HepG2 (cell line): ENCODE measurements at regions not wholly inside any gene's neighbourhood (a gene's known extent, or its start where the extent isn't known, plus 50 kb on each side); places are given as distances from the start of the nearest gene placed in this dataset.

Experiments used
- ATAC-seq: fragments of 200-7000 bp; cut with Tn5 transposase; 3 replicates; pipeline ENCODE4 v1.9.1; 2020; ENCODE audit warnings: mild to moderate bottlenecking, moderate library complexity
- BruUV-seq: library from RNA; stranded (reverse); fragments of 400-500 nt; replicated peaks from 2 replicates; lab custom pipeline; 2021; lab: Mats Ljungman, UMichigan
- CTCF ChIA-PET: fragments of 300-600 bp; formaldehyde crosslinking; extraction: SDS; loops from one replicate; lab custom pipeline; 2021; ENCODE audit warnings: low total read pairs, inconsistent platforms, low intra/inter-chr PET ratio; lab: Yijun Ruan, JAX
- POLR2A ChIA-PET: fragments of 350-600 bp; sonication (Branson Sonifier 250); formaldehyde crosslinking; loops from one replicate; lab custom pipeline; 2020; ENCODE audit warnings: antibody characterized with exemption, inconsistent platforms; lab: Yijun Ruan, JAX
- DNase-seq: peaks from one replicate; pipeline ENCODE4 v3.0.0-alpha.2; 2015; ENCODE audit warnings: low spot score
- FAIRE-seq: peaks from 3 replicates; lab custom pipeline; 2011; peaks lifted over from hg19 to GRCh38; lab: Jason Lieb, UNC
- H2AFZ ChIP-seq: one replicate; pipeline ENCODE4 v1.6.1; 2011; ENCODE audit warnings: low read length, inconsistent platforms
- H3K27ac ChIP-seq: fragments of 300-600 bp; 3 replicates; pipeline ENCODE4 v1.8.0; 2011; ENCODE audit warnings: mixed run types, mild to moderate bottlenecking, mixed read lengths, low read length, inconsistent platforms; ENCODE audit not compliant: insufficient read depth; ENCODE audit errors: extremely low read length
- H3K27me3 ChIP-seq, 2 experiments: fragments of 200-600 bp in 1 of 2; 2 replicates in 1 of 2; 3 replicates in 1 of 2; pipeline versions ENCODE4 v1.6.0 to v1.8.0; 2011; ENCODE audit warnings: low read length in 2 of 2, mild to moderate bottlenecking in 2 of 2, moderate library complexity in 2 of 2, inconsistent platforms in 1 of 2; ENCODE audit not compliant: insufficient read depth in 2 of 2, control insufficient read depth in 1 of 2
- H3K36me3 ChIP-seq, 2 experiments: fragments of 200-600 bp in 1 of 2; replicated peaks in 1 of 2; 2 replicates in 1 of 2; 3 replicates in 1 of 2; pipeline versions ENCODE4 v1.5.1 to v1.8.0; 2011; ENCODE audit warnings: low read length in 2 of 2, inconsistent platforms in 1 of 2; ENCODE audit not compliant: insufficient read depth in 2 of 2, control insufficient read depth in 1 of 2
- H3K4me1 ChIP-seq: 2 replicates; pipeline ENCODE4 v1.5.1; 2012; ENCODE audit warnings: low read length, inconsistent platforms; ENCODE audit not compliant: insufficient read depth
- H3K4me2 ChIP-seq: 2 replicates; pipeline ENCODE4 v1.6.0; 2011; ENCODE audit warnings: low read depth, low read length, inconsistent platforms
- H3K4me3 ChIP-seq, 3 experiments: fragments of 200-600 bp in 1 of 3; sonication (generic), shearing (Covaris generic) in 1 of 3; replicated peaks in 1 of 3; 2 replicates each; pipeline ENCODE4 v1.5.1; 2011 to 2016; ENCODE audit warnings: low read length in 3 of 3, inconsistent platforms in 2 of 3, low read depth in 2 of 3, mild to moderate bottlenecking in 2 of 3, control low read depth in 1 of 3, mixed read lengths in 1 of 3; ENCODE audit not compliant: insufficient read depth in 1 of 3
- H3K79me2 ChIP-seq: one replicate; pipeline ENCODE4 v1.6.1; 2011; ENCODE audit warnings: low read length, inconsistent platforms; ENCODE audit not compliant: insufficient read depth
- H3K9ac ChIP-seq: 2 replicates; pipeline ENCODE4 v1.6.0; 2011; ENCODE audit warnings: mild to moderate bottlenecking, low read depth, low read length, inconsistent platforms; ENCODE audit not compliant: insufficient read depth
- H3K9me3 ChIP-seq: 2 replicates; pipeline ENCODE4 v1.5.1; 2012; ENCODE audit warnings: mild to moderate bottlenecking, low read length
- H4K20me1 ChIP-seq: 2 replicates; pipeline ENCODE4 v1.6.0; 2011; ENCODE audit warnings: inconsistent platforms, mild to moderate bottlenecking, low read length, moderate library complexity; ENCODE audit not compliant: insufficient read depth
- AGO1 ChIP-seq: fragments of 200-400 bp; formaldehyde crosslinking; IDR thresholded peaks from 2 replicates; pipeline ENCODE4 v1.6.1; 2017; ENCODE audit warnings: mild to moderate bottlenecking, low read depth, low read length, moderate library complexity; ENCODE audit not compliant: poor library complexity, severe bottlenecking
- AKAP8 ChIP-seq: sonication (generic); formaldehyde crosslinking; IDR thresholded peaks from 2 replicates; pipeline ENCODE4 v1.5.1; 2020; ENCODE audit warnings: mild to moderate bottlenecking, missing genetic modification reagents
- ARNT2 ChIP-seq: sonication (generic); formaldehyde crosslinking; IDR thresholded peaks from 2 replicates; pipeline ENCODE4 v1.8.0; 2022; ENCODE audit warnings: mild to moderate bottlenecking, low read depth, missing genetic modification reagents, moderate library complexity
- CCAR2 ChIP-seq: fragments of 200-400 bp; formaldehyde crosslinking; optimal IDR thresholded peaks from 2 replicates; pipeline ENCODE3; 2018; ENCODE audit warnings: low read depth, mild to moderate bottlenecking, low read length, moderate library complexity
- CHCHD3 ChIP-seq: sonication (generic); formaldehyde crosslinking; IDR thresholded peaks from 2 replicates; pipeline ENCODE4 v1.8.0; 2022; ENCODE audit warnings: mild to moderate bottlenecking, missing genetic modification reagents, moderate library complexity
- E2F5 ChIP-seq: sonication (generic); formaldehyde crosslinking; conservative IDR thresholded peaks from 2 replicates; pipeline ENCODE4 v1.4.0; 2020; ENCODE audit warnings: missing genetic modification reagents
- FIP1L1 ChIP-seq: fragments of 200-400 bp; formaldehyde crosslinking; IDR thresholded peaks from 2 replicates; pipeline ENCODE4 v1.6.1; 2018; ENCODE audit warnings: low read depth, mild to moderate bottlenecking, low read length, moderate library complexity, borderline replicate concordance; ENCODE audit not compliant: insufficient read depth
- FOXK1 ChIP-seq: sonication (generic); formaldehyde crosslinking; IDR thresholded peaks from 2 replicates; pipeline ENCODE4 v1.4.0; 2020; ENCODE audit warnings: low read depth, missing genetic modification reagents, borderline replicate concordance
- GTF2F1 ChIP-seq: fragments of 150-350 bp; IDR thresholded peaks from 2 replicates; pipeline ENCODE4 v1.6.1; 2014; ENCODE audit warnings: low read length
- MXD4 ChIP-seq: IDR thresholded peaks from 2 replicates; pipeline ENCODE4 v1.6.1; 2016; ENCODE audit warnings: mild to moderate bottlenecking, missing biosample characterization, missing genetic modification reagents
- MXI1 ChIP-seq: IDR thresholded peaks from 3 replicates; pipeline ENCODE4 v1.6.1; 2012; ENCODE audit warnings: low read depth, low read length, inconsistent platforms, borderline replicate concordance
- MYC ChIP-seq: sonication (generic); formaldehyde crosslinking; IDR thresholded peaks from 2 replicates; pipeline ENCODE4 v1.9.0; 2021; ENCODE audit warnings: missing genetic modification reagents, borderline replicate concordance
- NRL ChIP-seq: sonication (generic); formaldehyde crosslinking; IDR thresholded peaks from 2 replicates; pipeline ENCODE4 v1.5.0; 2020; ENCODE audit warnings: missing genetic modification reagents, mild to moderate bottlenecking, moderate library complexity, borderline replicate concordance
- SRF ChIP-seq: IDR thresholded peaks from 2 replicates; pipeline ENCODE4 v1.6.1; 2011; ENCODE audit warnings: mild to moderate bottlenecking, low read depth, low read length, moderate library complexity
- TRAFD1 ChIP-seq: sonication (generic); formaldehyde crosslinking; IDR thresholded peaks from 2 replicates; pipeline ENCODE4 v1.5.1; 2020; ENCODE audit warnings: missing genetic modification reagents, mild to moderate bottlenecking, borderline replicate concordance
- YEATS2 ChIP-seq: sonication (generic); formaldehyde crosslinking; IDR thresholded peaks from 2 replicates; pipeline ENCODE4 v1.4.0; 2020; ENCODE audit warnings: missing genetic modification reagents, borderline replicate concordance
- ZFP36 ChIP-seq: fragments of 150-350 bp; IDR thresholded peaks from 2 replicates; pipeline ENCODE4 v1.6.1; 2018; ENCODE audit warnings: borderline replicate concordance, low read length, low read depth; ENCODE audit not compliant: partially characterized antibody
- ZNF224 ChIP-seq: sonication (generic); formaldehyde crosslinking; IDR thresholded peaks from 2 replicates; pipeline ENCODE4 v1.5.0; 2020; ENCODE audit warnings: mild to moderate bottlenecking, missing genetic modification reagents
- ZNF326 ChIP-seq: sonication (generic); formaldehyde crosslinking; IDR thresholded peaks from 2 replicates; pipeline ENCODE4 v1.4.0; 2020; ENCODE audit warnings: missing genetic modification reagents, borderline replicate concordance
- WGBS: methylation state at CpG from one replicate; pipeline ENCODE4 v1.1.6; 2017; ENCODE audit warnings: low lambda C conversion rate; 5-methylcytosine and 5-hydroxymethylcytosine counted together
- in situ Hi-C: cut with HindIII; loops from 2 replicates; pipeline ENCODE4 v1.10.0; 2017; ENCODE audit warnings: low pct_unique_long_range_greater_than_20kb; ENCODE audit not compliant: extremely low pct_ligation_motif_present
- intact Hi-C: fragments of 100-400 bp; cut with micrococcal nuclease; formaldehyde crosslinking; loops from one replicate; pipeline ENCODE4 v1.10.0; 2022; ENCODE audit not compliant: unreplicated experiment

- TF ChIP-seq NRL (no peak), CHCHD3 (CRISPR knock-in tag) (no peak), GTF2F1 (no peak), FOXK1 (no peak), ZFP36 (no peak), AKAP8 (CRISPR knock-in tag) (no peak), AGO1 (no peak), YEATS2 (CRISPR knock-in tag) (no peak)
Observed at GRCh38 chr5:93249651-93250289, 331.2 kb downstream of the NR2F1-AS1 start (continued).

- Histone ChIP-seq H3K4me2 (no peak overlapping the region), H3K27ac (peak overlapping the region; percentile 58), H4K20me1 (no peaks in the 10 kb centered on the region), H2AFZ (no peak overlapping the region), H3K4me1 (peaks cover 72% of the 10 kb centered on the region), H3K9ac (no peak overlapping the region), H3K36me3 (no peaks in the 10 kb centered on the region), H3K27me3 (no peaks in the 10 kb centered on the region), H3K79me2 (no peaks in the 10 kb centered on the region), H3K9me3 (no peaks in the 10 kb centered on the region), H3K4me3 (no peak overlapping the region)
- ChIA-PET POLR2A (no interaction called here), CTCF (no interaction called here)
- FAIRE-seq (no peak), ATAC-seq (no peak), DNase-seq (no peak)
- BruUV-seq: no TSS peak
- intact Hi-C loops: loop anchor here (5.0 to 10.0 kb wide), 6 partner anchors 92 to 360 kb away; partner anchors contain the start of genes NR2F1 and NR2F1-AS1
- 71% methylated on average over 3 of the region's 3 CpGs for WGBS
- TF ChIP-seq NRL (no peak), ZNF326 (CRISPR knock-in tag) (no peak), FIP1L1 (no peak), MXD4 (CRISPR knock-in tag) (no peak), MXI1 (no peak), ARNT2 (no peak), ZNF224 (no peak), CCAR2 (no peak), E2F5 (no peak), SRF (no peak), MYC (CRISPR knock-in tag) (no peak), TRAFD1 (no peak)
- in situ Hi-C loops: loop anchor here (10.0 kb wide), 2 partner anchors 302 to 362 kb away; no protein-coding TSS in a partner anchor
Observed at GRCh38 chr5:93247105-93247504, 333.9 kb downstream of the NR2F1-AS1 start.
